ENCODE measurements at regions not wholly inside any gene's neighbourhood (a gene's known extent, or its start where the extent isn't known, plus 50 kb on each side); places are given as distances from the start of the nearest gene placed in this dataset.

- no peak for DNase-seq (ENCODE audit: low read depth in 3 of 3)
Observed at GRCh38 chr7:113460067-113460466, 341.7 kb upstream of the SMIM30 start.

DNA sequence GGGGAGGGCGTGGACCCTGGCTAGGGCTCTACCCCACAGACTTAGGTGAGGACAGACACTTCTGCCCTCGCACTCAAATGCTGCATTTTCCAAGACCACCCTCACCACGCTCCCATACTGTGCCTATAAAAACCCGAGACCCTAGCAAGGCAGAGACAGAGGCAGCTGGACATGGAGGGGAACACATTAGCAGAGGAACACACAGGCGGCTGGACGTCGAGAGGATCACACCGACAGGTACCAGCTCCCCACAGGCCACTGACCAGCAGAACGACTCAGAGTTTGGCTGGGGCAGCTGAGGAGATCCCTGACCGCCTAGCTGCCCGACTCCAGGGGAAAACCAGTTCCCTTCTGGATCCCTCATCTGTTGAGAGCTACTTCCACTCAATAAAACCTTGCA, 338.2 kb upstream of the SMIM30 start:
- DNase-seq (ENCODE audit: low read depth in 3 of 3) = no peak

DNA sequence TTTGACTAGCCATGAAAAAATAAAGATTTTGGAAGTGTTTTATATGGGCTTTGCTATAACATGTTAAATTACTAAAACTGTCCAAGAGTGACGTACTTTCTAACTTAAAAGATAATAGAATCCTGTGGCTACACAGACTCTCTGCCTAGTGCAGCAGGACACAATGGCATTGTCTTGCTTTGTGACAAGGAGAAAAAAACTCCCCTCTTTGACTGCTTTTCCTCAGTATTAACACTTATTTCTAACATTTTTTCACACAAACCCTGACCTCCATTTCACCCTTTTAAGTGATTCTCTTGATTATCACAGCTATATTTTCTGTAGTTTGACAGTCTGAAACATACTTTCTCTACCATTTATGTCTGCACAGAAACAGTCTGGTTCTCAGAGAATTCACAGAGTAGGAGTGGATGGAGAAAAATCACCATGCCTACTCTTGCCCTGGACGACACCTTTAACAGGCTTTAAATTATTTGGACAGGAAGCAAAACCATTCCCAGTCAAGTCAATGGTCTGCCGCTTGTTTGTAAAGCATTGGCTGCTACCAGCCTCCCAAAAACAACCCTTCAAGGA, 336.3 kb upstream of the SMIM30 start:
- no peak for DNase-seq (ENCODE audit: low read depth in 3 of 3)

- DNase-seq (ENCODE audit: low read depth in 3 of 3) = no peak
Observed at GRCh38 chr7:113452245-113452644, 333.9 kb upstream of the SMIM30 start.

DNA sequence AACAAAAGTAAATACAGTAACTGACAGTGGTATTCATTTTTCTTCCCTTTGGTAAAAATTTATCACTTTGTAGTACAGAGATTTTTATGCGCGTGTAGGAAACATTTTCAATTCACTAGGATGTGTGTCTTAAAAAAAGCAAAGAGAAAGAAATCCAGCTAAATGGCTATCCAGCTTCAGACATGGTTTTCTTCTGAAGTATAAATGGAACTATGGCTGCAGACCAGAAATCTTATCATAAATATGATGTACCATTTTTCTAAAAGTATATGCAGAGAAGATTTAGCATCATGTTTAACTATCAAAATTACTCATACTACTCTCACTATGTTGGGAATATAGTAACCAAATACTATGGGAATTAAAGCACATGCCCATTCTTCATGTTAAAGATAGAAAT, 328.4 kb upstream of the SMIM30 start:
- no peak for DNase-seq (ENCODE audit: low read depth in 3 of 3)

GRCh38 chr7:113446391-113446790, 328.0 kb upstream of the SMIM30 start:
- DNase-seq (ENCODE audit: low read depth in 3 of 3) = no peak

- DNase-seq (ENCODE audit: low read depth in 3 of 3) = no peak
Observed at GRCh38 chr7:113444261-113444660, 325.9 kb upstream of the SMIM30 start.

- DNase-seq (ENCODE audit: low read depth in 3 of 3) = no peak
Observed at GRCh38 chr7:113440173-113440572, 321.8 kb upstream of the SMIM30 start.

GRCh38 chr7:113431406-113431805, 313.1 kb upstream of the SMIM30 start:
- no peak for DNase-seq (ENCODE audit: low read depth in 3 of 3)

DNA sequence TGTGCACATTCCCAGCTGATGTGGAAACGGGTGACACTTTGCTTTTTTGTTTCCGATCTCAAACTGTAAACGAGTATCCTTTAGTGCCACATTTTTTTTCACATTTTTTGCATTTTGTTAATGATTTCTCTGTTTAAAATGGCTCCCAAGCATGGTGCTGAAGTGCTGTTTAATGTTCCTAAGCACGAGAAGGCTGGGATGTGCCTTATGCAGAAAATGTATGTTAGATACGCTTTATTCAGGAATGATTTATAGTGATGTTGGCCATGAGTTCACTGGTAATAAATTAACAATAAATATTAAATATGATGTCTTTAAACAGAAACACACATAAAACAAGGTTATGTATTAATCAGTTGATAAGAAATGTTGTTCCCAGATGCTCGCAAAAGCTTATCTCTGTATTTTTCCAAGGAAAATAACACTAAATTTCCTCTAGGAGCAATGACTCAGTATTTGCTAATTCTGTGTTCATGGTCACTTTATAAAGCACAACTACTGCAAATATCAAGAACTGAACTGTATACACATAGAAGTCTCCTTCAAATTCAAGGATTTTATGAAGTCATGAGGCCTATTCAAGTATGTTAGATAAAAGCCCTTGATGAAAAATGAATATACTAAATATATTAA, 305.9 kb upstream of the SMIM30 start:
- DNase-seq (ENCODE audit: low read depth in 3 of 3) = no peak

- DNase-seq (ENCODE audit: low read depth in 3 of 3) = peak; percentile 51 to 70 (median 64)
Observed at GRCh38 chr7:113421696-113422330, 303.5 kb upstream of the SMIM30 start.

DNA sequence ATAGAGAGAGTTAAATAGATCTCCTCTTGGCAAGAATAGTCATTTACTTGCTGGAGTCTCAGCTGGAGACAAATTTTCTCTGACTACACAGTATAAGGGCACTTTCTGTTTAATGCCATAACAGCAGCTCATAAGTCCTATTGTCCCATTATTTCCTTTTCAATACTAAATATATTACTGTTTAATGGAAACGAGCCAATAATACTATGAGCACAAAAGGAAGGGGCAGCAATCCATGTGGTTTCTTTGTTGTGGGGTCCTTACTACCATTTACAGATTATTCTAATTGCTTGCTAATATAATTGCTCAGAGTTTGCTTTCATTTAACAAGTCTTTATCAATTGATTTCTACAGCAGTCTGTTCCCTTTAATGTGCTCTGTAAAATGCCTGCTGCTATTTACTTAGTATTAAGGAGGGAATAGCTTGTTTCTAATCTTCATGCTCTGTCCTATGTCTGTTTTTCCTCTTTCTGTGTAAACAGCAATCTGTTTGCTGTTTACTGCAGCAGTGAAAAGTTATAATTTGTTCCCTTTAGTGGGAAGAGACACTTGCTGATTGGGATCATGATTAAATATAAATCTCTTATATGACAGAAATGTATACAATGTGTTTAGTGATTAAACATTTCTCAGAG, 296.2 kb upstream of the SMIM30 start:
- no peak for DNase-seq (ENCODE audit: low read depth in 3 of 3)

GRCh38 chr7:113412410-113412809, 294.1 kb upstream of the SMIM30 start:
- no peak for DNase-seq (ENCODE audit: low read depth in 3 of 3)

- no peak for DNase-seq (ENCODE audit: low read depth in 3 of 3)
Observed at GRCh38 chr7:113410796-113411195, 292.4 kb upstream of the SMIM30 start.

- DNase-seq (ENCODE audit: low read depth in 3 of 3) = no peak
Observed at GRCh38 chr7:113408999-113409398, 290.6 kb upstream of the SMIM30 start.

DNA sequence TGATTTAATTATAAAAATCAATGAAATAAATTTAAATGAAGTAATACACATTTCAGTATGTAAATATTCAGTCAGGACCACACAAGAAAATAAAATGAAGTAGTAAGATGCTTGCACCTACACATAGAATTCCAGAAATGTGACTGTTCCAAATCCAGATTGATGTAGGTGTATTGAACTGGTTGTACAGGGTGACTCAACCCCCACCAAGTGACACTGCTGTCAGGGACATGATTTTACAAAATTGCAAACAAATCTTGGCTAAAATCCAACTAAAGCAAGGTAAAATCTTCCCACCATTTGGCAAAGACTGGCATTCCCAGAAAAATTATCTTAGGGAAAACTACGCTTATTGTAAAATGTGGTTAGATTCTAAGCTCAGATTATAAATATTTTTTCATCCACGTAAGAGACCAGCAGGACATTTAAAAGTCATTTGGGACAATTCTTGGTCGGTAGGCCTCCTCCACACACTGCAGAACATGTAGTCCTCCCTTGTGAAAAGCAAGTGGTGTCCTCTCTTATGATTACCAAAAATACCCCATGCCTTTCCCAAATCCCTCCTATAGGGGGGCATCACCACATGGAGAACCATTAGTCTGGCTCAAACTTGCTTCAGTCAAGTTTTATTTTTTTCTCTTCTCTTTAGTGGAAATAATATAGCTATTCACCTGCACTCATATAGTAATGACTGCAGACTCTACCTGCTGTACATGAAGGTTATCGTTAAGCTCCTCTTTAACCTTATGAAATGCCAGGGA, 287.1 kb upstream of the SMIM30 start:
- DNase-seq (ENCODE audit: low read depth in 3 of 3) = no peak

GRCh38 chr7:113404245-113404644, 285.9 kb upstream of the SMIM30 start:
- DNase-seq (ENCODE audit: low read depth in 3 of 3) = no peak

DNA sequence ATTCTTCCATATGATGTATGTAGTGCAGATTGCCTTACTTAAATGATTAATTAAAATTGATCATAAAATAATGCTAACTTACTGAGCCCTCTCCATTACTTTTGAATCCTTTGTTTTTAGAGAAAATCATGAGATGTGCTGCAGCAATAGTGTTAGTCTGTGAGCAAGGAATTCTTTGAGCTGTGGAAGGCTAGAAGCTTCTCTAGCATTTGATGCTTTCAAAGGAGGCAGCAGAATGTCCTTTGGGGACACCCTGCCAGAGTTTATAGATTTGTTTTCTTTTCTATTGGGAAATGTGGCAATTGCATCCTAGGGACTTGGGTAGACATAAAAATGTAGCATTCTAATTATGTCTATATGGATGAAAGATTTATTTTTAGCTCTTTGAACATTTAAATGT, 284.1 kb upstream of the SMIM30 start:
- DNase-seq (ENCODE audit: low read depth in 3 of 3) = no peak

GRCh38 chr7:113402005-113402404, 283.7 kb upstream of the SMIM30 start:
- DNase-seq (ENCODE audit: low read depth in 3 of 3) = no peak

DNA sequence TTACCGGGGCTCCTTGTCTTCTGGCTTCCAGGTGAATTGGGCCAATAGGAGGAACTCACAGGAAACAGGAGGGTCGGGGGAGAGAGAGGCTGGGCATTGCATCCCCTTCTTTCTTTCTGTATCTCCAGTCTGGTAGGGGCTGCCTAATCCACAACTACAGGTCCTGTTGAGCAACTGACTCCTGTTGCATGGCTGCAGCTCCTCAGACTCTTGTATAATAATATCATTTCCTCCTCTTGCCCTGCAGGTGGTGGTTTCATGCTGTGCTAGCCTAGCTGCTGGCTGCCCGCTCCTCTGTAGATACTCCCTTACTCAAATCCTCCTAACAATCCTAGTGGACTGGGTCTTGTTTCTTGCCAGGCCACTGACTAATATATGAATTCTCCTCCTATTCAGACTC, 276.5 kb upstream of the SMIM30 start:
- no peak for DNase-seq (ENCODE audit: low read depth in 3 of 3)

DNA sequence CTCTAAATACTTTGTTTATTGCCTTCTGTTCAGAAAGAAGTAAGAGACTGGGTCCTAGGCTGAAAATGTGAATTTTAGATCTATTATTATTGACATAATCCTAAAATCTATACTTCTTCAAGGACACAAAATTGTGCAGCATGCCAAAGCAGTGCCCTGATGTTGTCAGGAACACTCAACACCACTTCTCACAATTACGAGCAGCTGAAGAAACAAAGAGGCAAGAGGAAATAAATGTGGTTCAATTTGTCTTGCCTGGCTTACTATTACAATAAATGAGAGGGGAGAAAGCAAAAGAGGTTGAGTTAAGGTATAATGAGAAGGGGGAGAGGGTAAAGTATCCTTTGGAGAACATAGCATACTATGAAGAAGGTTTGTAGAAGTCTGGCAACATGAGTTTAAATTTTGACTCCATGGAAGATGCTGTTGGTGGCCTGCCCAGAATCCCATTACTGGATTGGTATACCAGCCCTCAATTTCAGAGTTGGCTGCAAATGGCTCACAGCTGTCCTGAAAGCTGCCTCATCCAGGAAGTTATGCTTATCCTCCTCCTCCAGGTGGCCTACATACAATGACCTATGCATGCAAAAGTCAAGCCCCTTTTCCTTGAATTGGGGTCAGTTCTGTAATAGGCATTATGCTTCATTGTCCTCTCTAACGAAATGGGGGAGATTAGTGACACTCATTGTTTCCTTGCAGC, 274.6 kb upstream of the SMIM30 start:
- DNase-seq (ENCODE audit: low read depth in 3 of 3) = no peak

- DNase-seq (ENCODE audit: low read depth in 3 of 3) = no peak
Observed at GRCh38 chr7:113392421-113392820, 274.1 kb upstream of the SMIM30 start.
